DLD1 (cell line): ENCODE measurements at regions not wholly inside any gene's neighbourhood (a gene's known extent, or its start where the extent isn't known, plus 50 kb on each side); places are given as distances from the start of the nearest gene placed in this dataset.
"Not testable (repeated sequence)": the region's sequence is repeated elsewhere in the genome, so short reads cannot be mapped to it uniquely, and the experiment has no call there.

Experiments used
- in situ Hi-C: cut with HindIII; loops from 2 replicates; pipeline ENCODE4 v1.10.0; 2017; ENCODE audit warnings: low sequenced_read_pairs

GRCh38 chr12:125304029-125304428, 238.8 kb downstream of the AACS start:
- in situ Hi-C loops = no loop called here

- in situ Hi-C loops = no loop called here
These were observed 240.0 kb downstream of the AACS start for GRCh38 chr12:125305231-125305630.

- in situ Hi-C loops = no loop called here
These were observed 245.2 kb downstream of the AACS start for GRCh38 chr12:125310461-125310860.

GRCh38 chr12:125311050-125311449, 245.8 kb downstream of the AACS start:
- in situ Hi-C loops = no loop called here

GRCh38 chr12:125312471-125312870, 247.2 kb downstream of the AACS start:
- in situ Hi-C loops = no loop called here

- in situ Hi-C loops = no loop called here
These were observed 249.0 kb downstream of the AACS start for GRCh38 chr12:125314051-125314755.

GRCh38 chr12:125315771-125316170, 250.5 kb downstream of the AACS start:
- in situ Hi-C loops = no loop called here

GRCh38 chr12:125320177-125320576, 254.9 kb downstream of the AACS start:
- in situ Hi-C loops = no loop called here

GRCh38 chr12:125324861-125325490, 259.7 kb downstream of the AACS start:
- in situ Hi-C loops = no loop called here

GRCh38 chr12:125329239-125330102, 264.2 kb downstream of the AACS start:
- in situ Hi-C loops = no loop called here

- in situ Hi-C loops = no loop called here
These were observed 265.6 kb downstream of the AACS start for GRCh38 chr12:125330645-125331341.

- in situ Hi-C loops = no loop called here
These were observed 266.3 kb downstream of the AACS start for GRCh38 chr12:125331342-125332052.

- in situ Hi-C loops = no loop called here
These were observed 267.7 kb downstream of the AACS start for GRCh38 chr12:125332900-125333299.

GRCh38 chr12:125336246-125336645, 271.0 kb downstream of the AACS start:
- in situ Hi-C loops = no loop called here

GRCh38 chr12:125340791-125341190, 275.6 kb downstream of the AACS start:
- in situ Hi-C loops = no loop called here

GRCh38 chr12:125341422-125341821, 276.2 kb downstream of the AACS start:
- in situ Hi-C loops = no loop called here

- in situ Hi-C loops = no loop called here
These were observed 278.4 kb downstream of the AACS start for GRCh38 chr12:125343649-125344048.

- in situ Hi-C loops = no loop called here
These were observed 281.1 kb downstream of the AACS start for GRCh38 chr12:125346362-125346761.

- in situ Hi-C loops = no loop called here
These were observed 286.6 kb downstream of the AACS start for GRCh38 chr12:125351788-125352187.

- in situ Hi-C loops = not testable (repeated sequence)
These were observed 287.8 kb downstream of the AACS start for GRCh38 chr12:125353002-125353401.
